ENCODE measurements at regions not wholly inside any gene's neighbourhood (a gene's known extent, or its start where the extent isn't known, plus 50 kb on each side); places are given as distances from the start of the nearest gene placed in this dataset.

- DNase-seq = no peak
Measured at GRCh38 chr1:185427776-185428175, 110.7 kb upstream of the IVNS1ABP start.

GRCh38 chr1:185427264-185427663, 110.2 kb upstream of the IVNS1ABP start:
- DNase-seq = no peak

GRCh38 chr1:185426848-185427247, 109.8 kb upstream of the IVNS1ABP start:
- DNase-seq = no peak

- DNase-seq = no peak
Measured at GRCh38 chr1:185425163-185425562, 108.1 kb upstream of the IVNS1ABP start.

GRCh38 chr1:185421485-185422107, 104.6 kb upstream of the IVNS1ABP start:
- no peak for DNase-seq

GRCh38 chr1:185420588-185421081, 103.6 kb upstream of the IVNS1ABP start:
- no peak for DNase-seq

GRCh38 chr1:185419718-185420117, 102.7 kb upstream of the IVNS1ABP start:
- no peak for DNase-seq

GRCh38 chr1:185418472-185418871, 101.4 kb upstream of the IVNS1ABP start:
- no peak for DNase-seq

GRCh38 chr1:185412385-185413087, 95.5 kb upstream of the IVNS1ABP start:
- no peak for DNase-seq

- no peak for DNase-seq
Measured at GRCh38 chr1:185409763-185410528, 92.9 kb upstream of the IVNS1ABP start.

- no peak for DNase-seq
Measured at GRCh38 chr1:185409345-185409744, 92.3 kb upstream of the IVNS1ABP start.

- no peak for DNase-seq
Measured at GRCh38 chr1:185408700-185409270, 91.7 kb upstream of the IVNS1ABP start.

- no peak for DNase-seq
Measured at GRCh38 chr1:185406691-185407009, 89.6 kb upstream of the IVNS1ABP start.

- DNase-seq = no peak
Measured at GRCh38 chr1:185406006-185406690, 89.1 kb upstream of the IVNS1ABP start.

- no peak for DNase-seq
Measured at GRCh38 chr1:185404907-185405568, 88.0 kb upstream of the IVNS1ABP start.

GRCh38 chr1:185404291-185404690, 87.2 kb upstream of the IVNS1ABP start:
- DNase-seq = no peak

- DNase-seq = no peak
Measured at GRCh38 chr1:185402930-185403329, 85.9 kb upstream of the IVNS1ABP start.

- no peak for DNase-seq
Measured at GRCh38 chr1:185401019-185401418, 84.0 kb upstream of the IVNS1ABP start.

- DNase-seq = no peak
Measured at GRCh38 chr1:185400052-185400451, 83.0 kb upstream of the IVNS1ABP start.

GRCh38 chr1:185398599-185398998, 81.6 kb upstream of the IVNS1ABP start:
- DNase-seq = no peak

GRCh38 chr1:185398022-185398421, 81.0 kb upstream of the IVNS1ABP start:
- no peak for DNase-seq

GRCh38 chr1:185397183-185397582, 80.1 kb upstream of the IVNS1ABP start:
- DNase-seq = no peak

All from GDM1 (cell line).